NCI-H146 treated with DMSO at 0.1 percent for 48 hours (cell line): ENCODE measurements at regions not wholly inside any gene's neighbourhood (a gene's known extent, or its start where the extent isn't known, plus 50 kb on each side); places are given as distances from the start of the nearest gene placed in this dataset.
"Not testable (repeated sequence)": the region's sequence is repeated elsewhere in the genome, so short reads cannot be mapped to it uniquely, and the experiment has no call there.

ENCODE experiments used
- DNase-seq: peaks from one replicate; lab custom pipeline; 2025; ENCODE audit not compliant: unreplicated experiment; lab: John Stamatoyannopoulos, UW

- DNase-seq: not testable (repeated sequence)
These were observed 62.8 kb downstream of the SCP2D1 start for GRCh38 chr20:18876394-18876793.

GRCh38 chr20:18879262-18879661, 65.7 kb downstream of the SCP2D1 start:
- DNase-seq: no peak

GRCh38 chr20:18886756-18887155, 73.2 kb downstream of the SCP2D1 start:
- no peak for DNase-seq

GRCh38 chr20:18901980-18902737, 88.6 kb downstream of the SCP2D1 start:
- DNase-seq: no peak

- DNase-seq: no peak
These were observed 90.6 kb downstream of the SCP2D1 start for GRCh38 chr20:18904192-18904591.

GRCh38 chr20:18904624-18905023, 91.0 kb downstream of the SCP2D1 start:
- no peak for DNase-seq

GRCh38 chr20:18906046-18906445, 92.5 kb downstream of the SCP2D1 start:
- DNase-seq: no peak

GRCh38 chr20:18907353-18907752, 93.8 kb downstream of the SCP2D1 start:
- no peak for DNase-seq

GRCh38 chr20:18908109-18908508, 94.5 kb downstream of the SCP2D1 start:
- no peak for DNase-seq

GRCh38 chr20:18909254-18909653, 95.7 kb downstream of the SCP2D1 start:
- no peak for DNase-seq

GRCh38 chr20:18913701-18914100, 100.1 kb downstream of the SCP2D1 start:
- DNase-seq: no peak

GRCh38 chr20:18914796-18915195, 101.2 kb downstream of the SCP2D1 start:
- DNase-seq: no peak

- no peak for DNase-seq
These were observed 103.5 kb downstream of the SCP2D1 start for GRCh38 chr20:18916886-18917750.

GRCh38 chr20:18919996-18920395, 106.4 kb downstream of the SCP2D1 start:
- DNase-seq: no peak

- DNase-seq: no peak
These were observed 107.7 kb downstream of the SCP2D1 start for GRCh38 chr20:18921291-18921690.

- DNase-seq: no peak
These were observed 108.7 kb downstream of the SCP2D1 start for GRCh38 chr20:18922251-18922650.

GRCh38 chr20:18922898-18923297, 109.3 kb downstream of the SCP2D1 start:
- no peak for DNase-seq

- DNase-seq: no peak
These were observed 113.4 kb downstream of the SCP2D1 start for GRCh38 chr20:18926965-18927364.

GRCh38 chr20:18928626-18929025, 115.0 kb downstream of the SCP2D1 start:
- DNase-seq: no peak

- no peak for DNase-seq
These were observed 116.2 kb downstream of the SCP2D1 start for GRCh38 chr20:18929800-18930199.

- no peak for DNase-seq
These were observed 130.0 kb downstream of the SCP2D1 start for GRCh38 chr20:18943542-18943941.

GRCh38 chr20:18956890-18957289, 143.3 kb downstream of the SCP2D1 start:
- no peak for DNase-seq
